Liver (tissue), 3 donors: ENCODE measurements at regions not wholly inside any gene's neighbourhood (a gene's known extent, or its start where the extent isn't known, plus 50 kb on each side); places are given as distances from the start of the nearest gene placed in this dataset.

Source experiments
- GABPA ChIP-seq, 2 donors: IDR thresholded peaks in 1 of 2; conservative IDR thresholded peaks in 1 of 2; 2 replicates each; pipeline ENCODE4 v1.6.1; 2016; ENCODE audit warnings: antibody characterized with exemption in 2 of 2, mild to moderate bottlenecking in 1 of 2, moderate library complexity in 1 of 2
- TAF1 ChIP-seq: conservative IDR thresholded peaks from 2 replicates; pipeline ENCODE4 v1.6.1; 2016; ENCODE audit warnings: antibody characterized with exemption, mild to moderate bottlenecking
- TF ChIP-seq, protein P1 (sequence below): fragments of 150-350 bp; IDR thresholded peaks from 2 replicates; pipeline ENCODE4 v1.5.1; 2017; ENCODE audit warnings: improper control_type of control experiment, low read depth, low read length; ENCODE audit not compliant: missing input control
- TF ChIP-seq, protein P2 (sequence below): IDR thresholded peaks from 2 replicates; pipeline ENCODE4 v1.6.1; 2016; ENCODE audit warnings: antibody characterized with exemption
- donor health status: healthy.
- donor health status: healthy.

DNA sequence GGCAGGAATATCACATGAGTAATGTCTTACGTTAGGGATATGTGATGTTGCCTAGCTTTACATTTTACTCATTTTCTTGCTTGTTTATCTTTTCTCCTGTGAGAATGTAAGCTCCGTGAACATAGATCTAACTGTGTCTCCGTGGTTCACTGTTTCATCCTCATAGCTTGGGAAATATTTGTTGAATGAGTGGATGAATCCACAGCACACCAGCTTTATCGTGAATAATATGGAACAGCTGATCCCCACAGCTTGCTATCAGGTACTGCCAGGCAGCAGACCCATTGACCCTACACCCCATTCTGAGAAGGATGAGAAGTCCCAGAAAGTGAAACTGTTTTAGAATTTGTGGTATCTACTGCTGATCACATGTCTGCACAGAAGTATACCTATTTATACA is 106.8 kb upstream of the FBN2 start:
- TF ChIP-seq, protein P1, sequence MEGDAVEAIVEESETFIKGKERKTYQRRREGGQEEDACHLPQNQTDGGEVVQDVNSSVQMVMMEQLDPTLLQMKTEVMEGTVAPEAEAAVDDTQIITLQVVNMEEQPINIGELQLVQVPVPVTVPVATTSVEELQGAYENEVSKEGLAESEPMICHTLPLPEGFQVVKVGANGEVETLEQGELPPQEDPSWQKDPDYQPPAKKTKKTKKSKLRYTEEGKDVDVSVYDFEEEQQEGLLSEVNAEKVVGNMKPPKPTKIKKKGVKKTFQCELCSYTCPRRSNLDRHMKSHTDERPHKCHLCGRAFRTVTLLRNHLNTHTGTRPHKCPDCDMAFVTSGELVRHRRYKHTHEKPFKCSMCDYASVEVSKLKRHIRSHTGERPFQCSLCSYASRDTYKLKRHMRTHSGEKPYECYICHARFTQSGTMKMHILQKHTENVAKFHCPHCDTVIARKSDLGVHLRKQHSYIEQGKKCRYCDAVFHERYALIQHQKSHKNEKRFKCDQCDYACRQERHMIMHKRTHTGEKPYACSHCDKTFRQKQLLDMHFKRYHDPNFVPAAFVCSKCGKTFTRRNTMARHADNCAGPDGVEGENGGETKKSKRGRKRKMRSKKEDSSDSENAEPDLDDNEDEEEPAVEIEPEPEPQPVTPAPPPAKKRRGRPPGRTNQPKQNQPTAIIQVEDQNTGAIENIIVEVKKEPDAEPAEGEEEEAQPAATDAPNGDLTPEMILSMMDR = no peak
- no peak for TF ChIP-seq GABPA (IDR thresholded peaks at IDR 0.05 in 1 of 2, conservative IDR thresholded peaks at IDR 0.05 in 1 of 2)
- TF ChIP-seq TAF1 = no peak
- TF ChIP-seq, protein P2, sequence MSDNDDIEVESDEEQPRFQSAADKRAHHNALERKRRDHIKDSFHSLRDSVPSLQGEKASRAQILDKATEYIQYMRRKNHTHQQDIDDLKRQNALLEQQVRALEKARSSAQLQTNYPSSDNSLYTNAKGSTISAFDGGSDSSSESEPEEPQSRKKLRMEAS = no peak
